ENCODE measurements at regions not wholly inside any gene's neighbourhood (a gene's known extent, or its start where the extent isn't known, plus 50 kb on each side); places are given as distances from the start of the nearest gene placed in this dataset.

DNA sequence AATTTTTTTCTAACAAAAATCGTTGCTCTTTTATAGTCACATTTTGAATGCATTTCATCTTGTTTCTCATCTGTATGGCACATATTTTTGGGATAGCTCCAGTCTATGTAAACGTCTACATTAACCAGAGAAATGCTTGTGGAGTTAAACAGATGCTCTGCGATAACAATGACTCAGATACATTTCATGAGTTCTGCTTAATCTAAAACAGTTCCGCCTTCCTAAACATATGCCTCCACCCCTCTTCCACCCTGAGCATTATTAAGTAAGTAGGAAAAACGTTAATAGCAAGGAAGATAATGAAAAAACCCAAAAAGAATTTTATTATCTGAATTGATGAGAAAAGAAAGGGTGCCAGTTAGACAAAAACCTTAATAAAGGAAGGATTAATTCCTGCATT lies 396.1 kb downstream of the TUSC7 start:
- DNase-seq (ENCODE audit: low spot score) = no peak
- Histone ChIP-seq H3K4me2 (ENCODE audit: insufficient read depth, low read length, poor library complexity, severe bottlenecking) (no peak overlapping the region), H3K14ac (ENCODE audit: low read length) (no peak overlapping the region), H4K8ac (ENCODE audit: low read depth, low read length) (no peak overlapping the region), H3K18ac (ENCODE audit: low read length) (no peak overlapping the region), H2AK5ac (ENCODE audit: low read depth, low read length) (no peak overlapping the region), H3K36me3 (replicated peaks in 1 of 2; ENCODE audit: control insufficient read depth in 2 of 2, insufficient read depth in 2 of 2, low read length in 2 of 2) (no peaks in the 10 kb centered on the region), H3K27me3 (ENCODE audit: control insufficient read depth in 3 of 3, insufficient read depth in 3 of 3, low read depth in 1 of 3, low read length in 3 of 3) (no peaks in the 10 kb centered on the region), H3K4ac (ENCODE audit: low read length) (no peak overlapping the region), H3K4me3 (ENCODE audit: low read length in 2 of 2) (no peak overlapping the region), H2BK15ac (ENCODE audit: low read length) (no peak overlapping the region), H3K9ac (ENCODE audit: low read depth, low read length, poor library complexity) (no peak overlapping the region), H3K9me3 (replicated peaks in 1 of 2; ENCODE audit: control insufficient read depth in 2 of 2, insufficient read depth in 1 of 2, low read depth in 1 of 2, low read length in 2 of 2) (no peaks in the 10 kb centered on the region), H3K23ac (ENCODE audit: low read depth, low read length, poor library complexity) (no peak overlapping the region), H2AFZ (ENCODE audit: low read length) (no peak overlapping the region), H2BK5ac (ENCODE audit: low read length) (no peak overlapping the region), H4K91ac (ENCODE audit: low read depth, low read length, poor library complexity) (no peak overlapping the region), H3K27ac (replicated peaks; ENCODE audit: low read length) (no peak overlapping the region), H3K4me1 (ENCODE audit: control insufficient read depth in 2 of 2, insufficient read depth in 1 of 2, low read depth in 1 of 2, low read length in 2 of 2) (peaks cover 0 to 9% of the 10 kb centered on the region in 2 donors), H3K79me1 (ENCODE audit: low read depth, low read length) (no peaks in the 10 kb centered on the region), H2BK120ac (ENCODE audit: low read depth, low read length) (no peak overlapping the region), H2BK12ac (ENCODE audit: low read length) (no peak overlapping the region)
- no CpG with 5 or more reads among the region's 5 CpGs for WGBS, 2 donors (ENCODE audit: extremely low coverage in 2 of 2, insufficient read length in 2 of 2, insufficient replicate concordance in 1 of 2)

DNA sequence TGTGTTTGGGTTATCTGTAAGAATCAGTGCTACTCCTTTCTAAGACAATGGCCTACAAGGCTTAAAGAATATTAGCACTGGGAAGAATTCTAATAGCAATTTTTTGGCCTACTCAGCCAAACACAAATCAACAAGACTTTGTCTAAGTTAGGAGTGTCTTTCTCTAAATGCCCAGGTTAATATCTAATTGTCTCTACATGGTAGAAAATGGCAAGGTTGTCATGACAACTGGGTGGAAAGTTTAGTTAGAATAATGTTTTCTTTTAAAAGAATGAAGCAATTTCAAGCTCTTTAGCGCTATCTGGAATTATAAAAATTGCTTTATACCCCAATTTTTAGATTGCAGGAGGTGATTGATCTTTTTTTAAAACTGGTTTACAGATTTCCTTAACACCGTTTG lies 396.8 kb downstream of the TUSC7 start:
- Histone ChIP-seq H3K36me3 (replicated peaks in 1 of 2; ENCODE audit: control insufficient read depth in 2 of 2, insufficient read depth in 2 of 2, low read length in 2 of 2) (no peaks in the 10 kb centered on the region), H2AFZ (ENCODE audit: low read length) (no peak overlapping the region), H3K4ac (ENCODE audit: low read length) (no peak overlapping the region), H2BK120ac (ENCODE audit: low read depth, low read length) (no peak overlapping the region), H3K4me2 (ENCODE audit: insufficient read depth, low read length, poor library complexity, severe bottlenecking) (no peak overlapping the region), H3K4me1 (ENCODE audit: control insufficient read depth in 2 of 2, insufficient read depth in 1 of 2, low read depth in 1 of 2, low read length in 2 of 2) (peaks cover 0 to 9% of the 10 kb centered on the region in 2 donors), H2BK15ac (ENCODE audit: low read length) (no peak overlapping the region), H4K8ac (ENCODE audit: low read depth, low read length) (no peak overlapping the region), H3K9me3 (replicated peaks in 1 of 2; ENCODE audit: control insufficient read depth in 2 of 2, insufficient read depth in 1 of 2, low read depth in 1 of 2, low read length in 2 of 2) (no peaks in the 10 kb centered on the region), H3K9ac (ENCODE audit: low read depth, low read length, poor library complexity) (no peak overlapping the region), H3K18ac (ENCODE audit: low read length) (no peak overlapping the region), H3K23ac (ENCODE audit: low read depth, low read length, poor library complexity) (no peak overlapping the region), H3K14ac (ENCODE audit: low read length) (no peak overlapping the region), H2AK5ac (ENCODE audit: low read depth, low read length) (no peak overlapping the region), H3K27ac (replicated peaks; ENCODE audit: low read length) (no peak overlapping the region), H3K79me1 (ENCODE audit: low read depth, low read length) (no peaks in the 10 kb centered on the region), H4K91ac (ENCODE audit: low read depth, low read length, poor library complexity) (no peak overlapping the region), H2BK12ac (ENCODE audit: low read length) (no peak overlapping the region), H3K4me3 (ENCODE audit: low read length in 2 of 2) (no peak overlapping the region), H3K27me3 (ENCODE audit: control insufficient read depth in 3 of 3, insufficient read depth in 3 of 3, low read depth in 1 of 3, low read length in 3 of 3) (no peaks in the 10 kb centered on the region), H2BK5ac (ENCODE audit: low read length) (no peak overlapping the region)
- WGBS, 2 donors (ENCODE audit: extremely low coverage in 2 of 2, insufficient read length in 2 of 2, insufficient replicate concordance in 1 of 2) = no CpG with 5 or more reads among the region's 2 CpGs
- DNase-seq (ENCODE audit: low spot score) = no peak

DNA sequence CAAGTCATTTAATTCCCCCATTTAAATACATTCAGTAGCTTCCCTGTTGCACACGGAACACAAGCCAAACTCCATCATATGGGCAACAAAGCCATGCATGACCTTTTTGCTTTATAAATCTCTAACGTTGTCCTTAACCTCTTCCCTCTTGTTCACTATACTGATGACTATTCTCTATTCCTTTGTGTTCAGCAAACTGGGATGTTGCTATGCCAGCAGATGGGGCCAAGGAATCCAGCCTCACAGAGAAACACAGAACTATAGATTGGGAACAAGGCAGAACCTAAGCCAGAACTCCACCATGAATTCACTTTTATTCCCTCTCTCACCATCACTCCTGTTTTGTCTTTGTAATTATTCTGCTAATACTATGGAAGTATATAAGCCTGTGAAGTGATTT lies 398.4 kb downstream of the TUSC7 start:
- no peak overlapping the region for H2BK120ac ChIP-seq (ENCODE audit: low read depth, low read length)
- DNase-seq (ENCODE audit: low spot score) = no peak
- H3K4me2 ChIP-seq (ENCODE audit: insufficient read depth, low read length, poor library complexity, severe bottlenecking) = no peak overlapping the region
- H3K36me3 ChIP-seq (replicated peaks in 1 of 2; ENCODE audit: control insufficient read depth in 2 of 2, insufficient read depth in 2 of 2, low read length in 2 of 2) = no peaks in the 10 kb centered on the region
- H3K4me3 ChIP-seq (ENCODE audit: low read length in 2 of 2) = no peak overlapping the region
- no peaks in the 10 kb centered on the region for H3K79me1 ChIP-seq (ENCODE audit: low read depth, low read length)
- no peak overlapping the region for H3K23ac ChIP-seq (ENCODE audit: low read depth, low read length, poor library complexity)
- H2BK15ac ChIP-seq (ENCODE audit: low read length) = no peak overlapping the region
- H2AK5ac ChIP-seq (ENCODE audit: low read depth, low read length) = no peak overlapping the region
- no peak overlapping the region for H2BK12ac ChIP-seq (ENCODE audit: low read length)
- H3K18ac ChIP-seq (ENCODE audit: low read length) = no peak overlapping the region
- no peaks in the 10 kb centered on the region for H3K9me3 ChIP-seq (replicated peaks in 1 of 2; ENCODE audit: control insufficient read depth in 2 of 2, insufficient read depth in 1 of 2, low read depth in 1 of 2, low read length in 2 of 2)
- no peak overlapping the region for H3K14ac ChIP-seq (ENCODE audit: low read length)
- H2BK5ac ChIP-seq (ENCODE audit: low read length) = no peak overlapping the region
- H3K9ac ChIP-seq (ENCODE audit: low read depth, low read length, poor library complexity) = no peak overlapping the region
- no peak overlapping the region for H3K27ac ChIP-seq (replicated peaks; ENCODE audit: low read length)
- no CpG with 5 or more reads among the region's 2 CpGs for WGBS, 2 donors (ENCODE audit: extremely low coverage in 2 of 2, insufficient read length in 2 of 2, insufficient replicate concordance in 1 of 2)
- H3K4me1 ChIP-seq (ENCODE audit: control insufficient read depth in 2 of 2, insufficient read depth in 1 of 2, low read depth in 1 of 2, low read length in 2 of 2) = peaks cover 0 to 9% of the 10 kb centered on the region in 2 donors
- no peak overlapping the region for H4K8ac ChIP-seq (ENCODE audit: low read depth, low read length)
- H3K27me3 ChIP-seq (ENCODE audit: control insufficient read depth in 3 of 3, insufficient read depth in 3 of 3, low read depth in 1 of 3, low read length in 3 of 3) = no peaks in the 10 kb centered on the region
- peak overlapping the region; percentile 26 for H2AFZ ChIP-seq (ENCODE audit: low read length)
- no peak overlapping the region for H4K91ac ChIP-seq (ENCODE audit: low read depth, low read length, poor library complexity)
- H3K4ac ChIP-seq (ENCODE audit: low read length) = no peak overlapping the region

DNA sequence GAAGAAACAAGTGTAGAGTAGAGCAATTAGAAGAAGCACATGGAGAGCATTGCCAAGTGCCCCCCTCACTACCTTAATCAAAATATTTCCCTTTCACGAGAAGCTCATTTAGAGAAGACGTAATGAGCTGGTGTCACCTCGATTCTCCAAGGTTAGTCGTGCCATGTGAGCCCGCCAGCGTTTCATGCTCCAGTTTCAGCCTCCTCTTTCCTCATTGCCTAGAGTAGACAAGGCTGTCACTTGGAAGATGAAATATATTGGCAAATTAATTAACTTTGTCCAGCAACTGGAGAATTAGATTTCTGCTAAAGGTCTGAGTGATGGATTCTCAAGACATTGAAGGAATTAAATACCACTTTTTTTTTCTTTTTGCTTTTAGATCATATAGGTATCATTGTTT lies 399.6 kb downstream of the TUSC7 start:
- no peak overlapping the region for H2AFZ ChIP-seq (ENCODE audit: low read length)
- no peaks in the 10 kb centered on the region for H3K9me3 ChIP-seq (replicated peaks in 1 of 2; ENCODE audit: control insufficient read depth in 2 of 2, insufficient read depth in 1 of 2, low read depth in 1 of 2, low read length in 2 of 2)
- no peak overlapping the region for H3K4ac ChIP-seq (ENCODE audit: low read length)
- no peak overlapping the region for H2BK5ac ChIP-seq (ENCODE audit: low read length)
- no peak overlapping the region for H2AK5ac ChIP-seq (ENCODE audit: low read depth, low read length)
- H3K4me2 ChIP-seq (ENCODE audit: insufficient read depth, low read length, poor library complexity, severe bottlenecking) = no peak overlapping the region
- H2BK12ac ChIP-seq (ENCODE audit: low read length) = no peak overlapping the region
- no CpG with 5 or more reads among the region's 6 CpGs for WGBS, 2 donors (ENCODE audit: extremely low coverage in 2 of 2, insufficient read length in 2 of 2, insufficient replicate concordance in 1 of 2)
- H3K36me3 ChIP-seq (replicated peaks in 1 of 2; ENCODE audit: control insufficient read depth in 2 of 2, insufficient read depth in 2 of 2, low read length in 2 of 2) = no peaks in the 10 kb centered on the region
- H3K18ac ChIP-seq (ENCODE audit: low read length) = no peak overlapping the region
- no peak overlapping the region for H3K14ac ChIP-seq (ENCODE audit: low read length)
- no peak overlapping the region for H3K4me3 ChIP-seq (ENCODE audit: low read length in 2 of 2)
- no peak overlapping the region for H4K91ac ChIP-seq (ENCODE audit: low read depth, low read length, poor library complexity)
- DNase-seq (ENCODE audit: low spot score) = no peak
- no peaks in the 10 kb centered on the region for H3K79me1 ChIP-seq (ENCODE audit: low read depth, low read length)
- H4K8ac ChIP-seq (ENCODE audit: low read depth, low read length) = no peak overlapping the region
- H3K4me1 ChIP-seq (ENCODE audit: control insufficient read depth in 2 of 2, insufficient read depth in 1 of 2, low read depth in 1 of 2, low read length in 2 of 2) = peaks cover 0 to 9% of the 10 kb centered on the region in 2 donors
- H3K9ac ChIP-seq (ENCODE audit: low read depth, low read length, poor library complexity) = no peak overlapping the region
- H2BK120ac ChIP-seq (ENCODE audit: low read depth, low read length) = no peak overlapping the region
- no peaks in the 10 kb centered on the region for H3K27me3 ChIP-seq (ENCODE audit: control insufficient read depth in 3 of 3, insufficient read depth in 3 of 3, low read depth in 1 of 3, low read length in 3 of 3)
- H3K23ac ChIP-seq (ENCODE audit: low read depth, low read length, poor library complexity) = no peak overlapping the region
- H3K27ac ChIP-seq (replicated peaks; ENCODE audit: low read length) = no peak overlapping the region
- no peak overlapping the region for H2BK15ac ChIP-seq (ENCODE audit: low read length)

Data from neuronal stem cell (in vitro differentiated cells).